HepG2 (cell line): ENCODE measurements at regions not wholly inside any gene's neighbourhood (a gene's known extent, or its start where the extent isn't known, plus 50 kb on each side); places are given as distances from the start of the nearest gene placed in this dataset.

Experiments
- ATAC-seq: fragments of 200-7000 bp; cut with Tn5 transposase; 3 replicates; pipeline ENCODE4 v1.9.1; 2020; ENCODE audit warnings: mild to moderate bottlenecking, moderate library complexity
- BruUV-seq: library from RNA; stranded (reverse); fragments of 400-500 nt; replicated peaks from 2 replicates; lab custom pipeline; 2021; lab: Mats Ljungman, UMichigan
- CTCF ChIA-PET: fragments of 300-600 bp; formaldehyde crosslinking; extraction: SDS; loops from one replicate; lab custom pipeline; 2021; ENCODE audit warnings: low total read pairs, inconsistent platforms, low intra/inter-chr PET ratio; lab: Yijun Ruan, JAX
- POLR2A ChIA-PET: fragments of 350-600 bp; sonication (Branson Sonifier 250); formaldehyde crosslinking; loops from one replicate; lab custom pipeline; 2020; ENCODE audit warnings: antibody characterized with exemption, inconsistent platforms; lab: Yijun Ruan, JAX
- DNase-seq: peaks from one replicate; pipeline ENCODE4 v3.0.0-alpha.2; 2015; ENCODE audit warnings: low spot score
- FAIRE-seq: peaks from 3 replicates; lab custom pipeline; 2011; peaks lifted over from hg19 to GRCh38; lab: Jason Lieb, UNC
- H2AFZ ChIP-seq: one replicate; pipeline ENCODE4 v1.6.1; 2011; ENCODE audit warnings: low read length, inconsistent platforms
- H3K27ac ChIP-seq: fragments of 300-600 bp; 3 replicates; pipeline ENCODE4 v1.8.0; 2011; ENCODE audit warnings: mixed run types, mild to moderate bottlenecking, mixed read lengths, low read length, inconsistent platforms; ENCODE audit not compliant: insufficient read depth; ENCODE audit errors: extremely low read length
- H3K27me3 ChIP-seq, 2 experiments: fragments of 200-600 bp in 1 of 2; 2 replicates in 1 of 2; 3 replicates in 1 of 2; pipeline versions ENCODE4 v1.6.0 to v1.8.0; 2011; ENCODE audit warnings: low read length in 2 of 2, mild to moderate bottlenecking in 2 of 2, moderate library complexity in 2 of 2, inconsistent platforms in 1 of 2; ENCODE audit not compliant: insufficient read depth in 2 of 2, control insufficient read depth in 1 of 2
- H3K36me3 ChIP-seq, 2 experiments: fragments of 200-600 bp in 1 of 2; replicated peaks in 1 of 2; 2 replicates in 1 of 2; 3 replicates in 1 of 2; pipeline versions ENCODE4 v1.5.1 to v1.8.0; 2011; ENCODE audit warnings: low read length in 2 of 2, inconsistent platforms in 1 of 2; ENCODE audit not compliant: insufficient read depth in 2 of 2, control insufficient read depth in 1 of 2
- H3K4me1 ChIP-seq: 2 replicates; pipeline ENCODE4 v1.5.1; 2012; ENCODE audit warnings: low read length, inconsistent platforms; ENCODE audit not compliant: insufficient read depth
- H3K4me2 ChIP-seq: 2 replicates; pipeline ENCODE4 v1.6.0; 2011; ENCODE audit warnings: low read depth, low read length, inconsistent platforms
- H3K4me3 ChIP-seq, 3 experiments: fragments of 200-600 bp in 1 of 3; sonication (generic), shearing (Covaris generic) in 1 of 3; replicated peaks in 1 of 3; 2 replicates each; pipeline ENCODE4 v1.5.1; 2011 to 2016; ENCODE audit warnings: low read length in 3 of 3, inconsistent platforms in 2 of 3, low read depth in 2 of 3, mild to moderate bottlenecking in 2 of 3, control low read depth in 1 of 3, mixed read lengths in 1 of 3; ENCODE audit not compliant: insufficient read depth in 1 of 3
- H3K79me2 ChIP-seq: one replicate; pipeline ENCODE4 v1.6.1; 2011; ENCODE audit warnings: low read length, inconsistent platforms; ENCODE audit not compliant: insufficient read depth
- H3K9ac ChIP-seq: 2 replicates; pipeline ENCODE4 v1.6.0; 2011; ENCODE audit warnings: mild to moderate bottlenecking, low read depth, low read length, inconsistent platforms; ENCODE audit not compliant: insufficient read depth
- H3K9me3 ChIP-seq: 2 replicates; pipeline ENCODE4 v1.5.1; 2012; ENCODE audit warnings: mild to moderate bottlenecking, low read length
- H4K20me1 ChIP-seq: 2 replicates; pipeline ENCODE4 v1.6.0; 2011; ENCODE audit warnings: inconsistent platforms, mild to moderate bottlenecking, low read length, moderate library complexity; ENCODE audit not compliant: insufficient read depth
- ISX ChIP-seq: sonication (generic); formaldehyde crosslinking; conservative IDR thresholded peaks from 2 replicates; pipeline ENCODE4 v1.5.0; 2020; ENCODE audit warnings: missing genetic modification reagents
- KDM4B ChIP-seq: sonication (generic); formaldehyde crosslinking; IDR thresholded peaks from 2 replicates; pipeline ENCODE4 v1.4.0; 2020; ENCODE audit warnings: missing genetic modification reagents
- NR2F2 ChIP-seq: IDR thresholded peaks from 2 replicates; pipeline ENCODE4 v1.6.1; 2012; ENCODE audit warnings: low read depth, inconsistent platforms, borderline replicate concordance
- ZBTB8A ChIP-seq: sonication (generic); formaldehyde crosslinking; IDR thresholded peaks from 2 replicates; pipeline ENCODE4 v1.4.0; 2020; ENCODE audit warnings: mild to moderate bottlenecking, low read depth, missing genetic modification reagents, borderline replicate concordance
- WGBS: methylation state at CpG from one replicate; pipeline ENCODE4 v1.1.6; 2017; ENCODE audit warnings: low lambda C conversion rate; 5-methylcytosine and 5-hydroxymethylcytosine counted together
- in situ Hi-C: cut with HindIII; loops from 2 replicates; pipeline ENCODE4 v1.10.0; 2017; ENCODE audit warnings: low pct_unique_long_range_greater_than_20kb; ENCODE audit not compliant: extremely low pct_ligation_motif_present
- intact Hi-C: fragments of 100-400 bp; cut with micrococcal nuclease; formaldehyde crosslinking; loops from one replicate; pipeline ENCODE4 v1.10.0; 2022; ENCODE audit not compliant: unreplicated experiment
- TF ChIP-seq, protein P1 (sequence below): sonication (generic); formaldehyde crosslinking; IDR thresholded peaks from 2 replicates; pipeline ENCODE4 v1.8.0; 2022; ENCODE audit warnings: low read depth, missing genetic modification reagents

DNA sequence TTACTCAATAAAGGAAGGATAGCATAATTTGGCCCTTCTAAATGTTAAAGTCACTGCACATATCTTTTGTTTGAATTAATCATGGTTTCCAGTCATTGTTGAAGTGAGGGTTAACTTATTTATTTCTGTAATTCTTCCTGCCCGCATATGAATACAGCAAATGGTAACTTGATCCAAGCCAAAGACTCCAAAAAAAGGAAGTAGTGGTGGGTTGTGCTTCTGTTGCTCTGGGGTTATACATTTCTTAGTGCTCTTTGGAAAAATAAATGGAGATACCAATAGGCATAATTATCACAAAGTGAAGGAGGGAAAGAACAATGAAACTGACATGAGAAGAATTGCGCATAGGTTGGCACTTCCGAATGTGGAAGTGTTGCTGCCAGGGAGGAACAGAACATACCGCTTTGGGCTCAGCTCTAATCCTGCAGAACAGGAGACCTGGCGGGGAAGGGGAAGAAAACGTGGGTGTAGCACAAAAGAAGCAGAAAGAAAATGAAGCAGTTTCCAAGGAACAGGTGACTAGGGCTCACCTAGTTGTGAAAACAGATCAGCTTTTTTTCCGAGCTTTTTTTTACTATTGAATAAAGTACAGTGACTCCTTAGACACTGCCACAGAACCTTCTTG lies 69.7 kb upstream of the TAF11L2 start:
- no peak overlapping the region for H2AFZ ChIP-seq
- POLR2A ChIA-PET = no interaction called here
- no TSS peak for BruUV-seq
- H3K4me1 ChIP-seq = no peaks in the 10 kb centered on the region
- H3K27ac ChIP-seq = no peak overlapping the region
- H3K36me3 ChIP-seq = no peaks in the 10 kb centered on the region
- no peak for ATAC-seq
- H3K27me3 ChIP-seq = no peaks in the 10 kb centered on the region; a peak in 1 of 5 replicates
- no peaks in the 10 kb centered on the region for H3K79me2 ChIP-seq
- TF ChIP-seq ZBTB8A (CRISPR knock-in tag) = no peak
- no peak for TF ChIP-seq NR2F2
- TF ChIP-seq ISX (CRISPR knock-in tag) = no peak
- no peak for TF ChIP-seq KDM4B (CRISPR knock-in tag)
- TF ChIP-seq, all 625 proteins: peak for 0
- no peak overlapping the region for H3K4me3 ChIP-seq
- intact Hi-C loops = no loop called here
- H3K4me2 ChIP-seq = no peak overlapping the region
- 17% methylated on average over 7 of the region's 7 CpGs for WGBS
- CTCF ChIA-PET = no interaction called here
- H3K9ac ChIP-seq = no peak overlapping the region
- FAIRE-seq (no peak), DNase-seq (no peak)
- no peaks in the 10 kb centered on the region for H3K9me3 ChIP-seq
- H4K20me1 ChIP-seq = no peaks in the 10 kb centered on the region
- in situ Hi-C loops = no loop called here

DNA sequence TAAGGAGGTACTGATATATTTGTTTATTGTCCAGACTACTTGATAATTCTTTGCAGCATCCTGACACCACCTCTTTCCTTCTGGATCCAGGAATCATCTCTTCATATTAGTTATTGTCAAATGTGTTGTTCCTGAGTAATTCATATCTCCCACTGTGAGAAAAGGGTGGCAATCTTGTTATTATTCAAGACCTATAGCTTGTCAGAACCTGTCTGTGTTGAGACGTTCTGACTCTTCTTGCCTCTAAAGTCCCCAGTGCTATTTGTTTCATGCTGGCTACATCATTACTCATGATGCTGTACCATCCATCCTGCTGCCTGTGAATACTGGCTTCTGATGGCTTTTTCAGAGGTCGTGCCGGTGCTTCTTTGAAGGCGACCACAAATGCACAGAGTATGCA lies 68.7 kb upstream of the TAF11L2 start:
- ATAC-seq (no peak), FAIRE-seq (no peak), DNase-seq (no peak)
- TF ChIP-seq, protein P1, sequence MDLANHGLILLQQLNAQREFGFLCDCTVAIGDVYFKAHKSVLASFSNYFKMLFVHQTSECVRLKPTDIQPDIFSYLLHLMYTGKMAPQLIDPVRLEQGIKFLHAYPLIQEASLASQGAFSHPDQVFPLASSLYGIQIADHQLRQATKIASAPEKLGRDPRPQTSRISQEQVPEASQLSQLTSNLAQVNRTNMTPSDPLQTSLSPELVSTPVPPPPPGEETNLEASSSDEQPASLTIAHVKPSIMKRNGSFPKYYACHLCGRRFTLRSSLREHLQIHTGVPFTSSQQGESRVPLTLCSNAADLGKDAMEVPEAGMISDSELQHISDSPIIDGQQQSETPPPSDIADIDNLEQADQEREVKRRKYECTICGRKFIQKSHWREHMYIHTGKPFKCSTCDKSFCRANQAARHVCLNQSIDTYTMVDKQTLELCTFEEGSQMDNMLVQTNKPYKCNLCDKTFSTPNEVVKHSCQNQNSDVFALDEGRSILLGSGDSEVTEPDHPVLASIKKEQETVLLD = no peak
- in situ Hi-C loops = no loop called here
- Histone ChIP-seq H3K36me3 (no peaks in the 10 kb centered on the region), H2AFZ (no peak overlapping the region), H4K20me1 (no peaks in the 10 kb centered on the region), H3K9me3 (no peaks in the 10 kb centered on the region), H3K4me2 (no peak overlapping the region), H3K9ac (no peak overlapping the region), H3K27me3 (no peaks in the 10 kb centered on the region; a peak in 1 of 5 replicates), H3K4me1 (no peaks in the 10 kb centered on the region), H3K27ac (no peak overlapping the region), H3K79me2 (no peaks in the 10 kb centered on the region), H3K4me3 (no peak overlapping the region)
- 1% methylated on average over 4 of the region's 4 CpGs for WGBS
- ChIA-PET POLR2A (no interaction called here), CTCF (no interaction called here)
- BruUV-seq = no TSS peak
- intact Hi-C loops = no loop called here
